GM18873 (cell line): ENCODE measurements at regions not wholly inside any gene's neighbourhood (a gene's known extent, or its start where the extent isn't known, plus 50 kb on each side); places are given as distances from the start of the nearest gene placed in this dataset.

ENCODE experiments used
- ATAC-seq: cut with Tn5 transposase; IDR thresholded peaks from one replicate; pipeline ENCODE4 v1.9.1; 2021; ENCODE audit warnings: mild to moderate bottlenecking, moderate library complexity, moderate number of reproducible peaks; ENCODE audit not compliant: unreplicated experiment, low FRiP score

GRCh38 chr12:126191031-126191891, 1126.0 kb downstream of the AACS start:
- no peak for ATAC-seq

DNA sequence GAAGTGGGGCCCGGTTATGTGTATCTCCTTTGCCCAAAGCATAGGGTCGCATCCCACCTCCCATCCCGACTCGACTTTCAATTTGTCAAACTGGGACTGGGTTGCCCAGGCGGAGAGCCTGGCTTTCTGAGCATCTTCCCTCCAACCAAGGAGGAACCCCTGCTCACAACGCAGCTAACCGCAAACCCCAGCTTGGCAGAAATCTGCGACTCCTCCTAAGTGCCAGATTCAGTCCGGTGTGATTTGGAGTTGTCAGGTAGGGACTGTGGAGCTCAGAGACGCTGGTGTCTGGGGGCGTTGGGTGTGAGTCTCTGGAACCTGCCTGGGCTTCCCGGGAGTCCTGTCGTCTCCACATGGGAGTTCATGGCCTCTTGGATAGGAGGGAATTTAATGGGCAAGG, 1126.7 kb downstream of the AACS start:
- no peak for ATAC-seq

- no peak for ATAC-seq
Observed at GRCh38 chr12:126193190-126193589, 1128.0 kb downstream of the AACS start.

DNA sequence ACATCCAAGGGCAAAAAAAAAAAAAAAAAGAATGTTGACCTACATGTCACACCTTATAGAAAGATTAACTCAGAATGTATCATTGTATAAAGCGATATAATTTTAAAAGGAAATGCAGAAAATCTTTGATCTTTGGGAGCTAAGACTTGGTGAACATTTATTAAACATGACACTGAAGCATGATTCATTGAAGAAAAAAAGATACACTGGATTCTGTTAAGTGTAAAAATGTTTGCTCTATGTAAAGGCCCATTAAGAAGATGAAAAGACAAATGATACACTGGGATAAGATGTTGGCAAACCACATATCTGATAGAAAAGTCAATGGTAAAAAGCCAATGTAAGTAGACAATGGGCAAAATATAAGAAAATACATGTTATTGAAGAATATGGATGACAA, 1131.0 kb downstream of the AACS start:
- no peak for ATAC-seq

DNA sequence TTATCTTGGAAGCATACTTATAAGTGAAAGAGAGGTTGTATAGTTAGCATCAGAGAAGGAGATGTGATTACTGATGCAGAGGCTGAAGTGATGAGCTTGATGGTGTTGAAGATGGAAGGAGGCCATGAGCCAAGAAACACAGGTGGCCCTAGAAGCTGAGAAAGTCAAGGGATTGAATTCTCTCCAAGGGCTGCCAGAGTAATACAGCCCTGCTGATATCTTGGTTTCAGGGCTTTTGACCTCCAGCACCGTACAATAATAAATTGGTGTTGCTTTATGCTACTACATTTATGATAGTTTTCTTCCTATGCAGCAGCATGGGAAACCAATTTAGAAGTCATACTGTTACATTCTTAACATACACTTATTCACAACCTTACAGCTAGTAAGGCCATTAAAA, 1133.3 kb downstream of the AACS start:
- no peak for ATAC-seq

- no peak for ATAC-seq
Observed at GRCh38 chr12:126198966-126199692, 1133.9 kb downstream of the AACS start.

GRCh38 chr12:126201981-126202537, 1136.8 kb downstream of the AACS start:
- no peak for ATAC-seq

DNA sequence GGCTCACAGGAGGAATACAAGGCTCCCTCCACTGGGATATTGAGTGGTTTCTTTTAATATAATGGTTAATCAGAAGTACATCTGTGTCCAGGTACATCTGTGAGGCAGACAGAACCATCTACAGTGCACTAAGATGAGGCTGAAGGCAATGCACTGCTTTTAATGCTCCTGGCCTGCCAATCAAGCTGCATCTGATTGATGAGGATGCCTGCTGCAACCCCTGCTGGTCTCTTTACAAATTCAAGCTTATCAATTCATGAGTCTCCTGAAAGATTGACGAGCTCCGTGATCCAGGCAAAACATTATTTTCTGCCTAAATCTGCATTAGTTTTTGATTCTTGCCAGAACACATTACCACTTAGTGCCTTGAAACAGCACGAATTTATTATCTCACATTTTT, 1139.1 kb downstream of the AACS start:
- ATAC-seq, result no peak

- no peak for ATAC-seq
Observed at GRCh38 chr12:126210026-126210425, 1144.8 kb downstream of the AACS start.

DNA sequence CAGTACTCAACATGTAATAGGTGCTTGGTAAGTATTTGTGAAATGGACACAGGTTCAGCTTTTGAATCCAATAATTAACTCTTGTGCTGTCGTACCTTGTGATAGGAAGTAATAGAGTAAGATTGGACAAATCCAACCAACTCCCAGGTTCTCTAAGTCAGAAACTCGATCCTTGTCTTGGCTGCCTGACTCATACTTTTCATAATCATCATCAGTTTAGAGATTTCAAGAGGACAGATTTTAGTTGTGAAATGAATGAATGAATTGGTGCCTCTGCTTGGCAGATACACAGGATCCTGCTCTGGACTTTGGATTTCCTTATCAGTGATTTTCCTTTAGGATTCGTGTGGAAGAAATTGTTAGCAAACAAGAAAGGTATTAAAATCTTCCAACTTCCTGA, 1145.2 kb downstream of the AACS start:
- no peak for ATAC-seq

GRCh38 chr12:126212824-126213223, 1147.6 kb downstream of the AACS start:
- ATAC-seq, result no peak

GRCh38 chr12:126218697-126219096, 1153.5 kb downstream of the AACS start:
- no peak for ATAC-seq

GRCh38 chr12:126219139-126219538, 1153.9 kb downstream of the AACS start:
- ATAC-seq, result no peak

DNA sequence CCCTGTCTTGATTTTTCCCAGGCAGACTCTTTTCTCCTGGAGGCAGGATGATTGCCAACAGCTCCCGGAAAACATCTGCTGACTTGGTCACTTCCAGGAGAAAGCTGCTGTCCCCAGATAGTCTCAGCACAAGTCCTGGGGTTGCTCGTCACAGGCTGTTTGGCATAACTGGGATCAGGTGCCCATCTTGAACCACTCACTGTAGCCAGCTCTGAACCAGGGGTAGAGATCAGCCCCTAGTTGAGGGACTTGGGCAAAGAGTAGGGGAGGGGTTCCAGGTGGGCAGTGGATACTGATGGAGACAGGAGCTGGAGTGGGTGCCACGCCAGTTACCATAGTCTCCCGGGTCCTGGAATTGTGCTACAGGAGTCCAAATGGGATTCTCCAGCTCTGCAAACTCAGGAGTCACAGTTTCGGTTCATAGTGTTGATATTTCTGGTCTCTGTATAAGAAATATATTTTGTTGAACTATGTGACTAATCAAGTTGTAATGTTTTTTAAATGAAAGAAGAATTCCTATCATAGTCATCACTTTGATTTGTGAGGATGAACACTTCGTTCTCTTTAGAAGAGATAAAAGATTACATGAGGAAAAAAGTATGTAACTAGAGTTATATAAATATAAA, 1154.5 kb downstream of the AACS start:
- ATAC-seq, result no peak

DNA sequence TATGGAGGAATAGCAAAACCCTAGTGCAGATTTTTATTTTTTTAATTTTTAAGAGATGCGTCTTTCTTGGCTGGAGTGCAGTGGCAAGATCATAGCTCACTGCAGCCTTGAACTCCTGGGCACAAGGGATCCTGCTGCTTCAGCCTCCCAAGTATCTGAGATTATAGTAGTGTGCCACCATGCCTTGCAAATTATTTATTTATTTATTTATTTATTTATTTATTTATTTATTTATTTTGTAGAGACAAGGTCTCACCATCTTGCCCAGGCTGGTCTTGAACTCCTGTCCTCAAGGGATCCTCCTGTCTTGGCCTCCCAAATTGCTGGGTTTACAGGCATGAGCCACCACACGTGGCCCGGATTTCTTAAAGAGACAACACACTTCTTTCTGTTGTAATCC, 1158.8 kb downstream of the AACS start:
- no peak for ATAC-seq

DNA sequence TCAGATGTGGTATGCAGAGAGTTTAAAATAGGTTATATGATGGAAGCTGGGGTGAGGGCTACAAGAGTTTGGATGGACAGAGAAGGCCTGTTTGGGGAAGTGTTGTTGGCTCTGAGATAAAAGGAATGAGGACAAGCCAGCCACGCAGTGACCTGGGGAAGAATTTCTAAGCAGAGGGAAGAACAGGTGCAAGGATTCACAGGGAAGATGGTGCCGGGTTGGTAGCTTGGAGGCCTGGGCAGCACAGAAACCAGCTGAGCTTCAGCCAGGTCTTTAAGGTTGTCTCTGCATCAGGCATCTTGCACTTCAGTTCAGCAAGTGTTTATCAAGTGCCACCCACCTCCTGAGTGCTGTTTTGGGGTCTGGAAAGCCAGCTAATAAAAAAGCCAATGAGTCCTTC, 1163.7 kb downstream of the AACS start:
- ATAC-seq, result no peak

DNA sequence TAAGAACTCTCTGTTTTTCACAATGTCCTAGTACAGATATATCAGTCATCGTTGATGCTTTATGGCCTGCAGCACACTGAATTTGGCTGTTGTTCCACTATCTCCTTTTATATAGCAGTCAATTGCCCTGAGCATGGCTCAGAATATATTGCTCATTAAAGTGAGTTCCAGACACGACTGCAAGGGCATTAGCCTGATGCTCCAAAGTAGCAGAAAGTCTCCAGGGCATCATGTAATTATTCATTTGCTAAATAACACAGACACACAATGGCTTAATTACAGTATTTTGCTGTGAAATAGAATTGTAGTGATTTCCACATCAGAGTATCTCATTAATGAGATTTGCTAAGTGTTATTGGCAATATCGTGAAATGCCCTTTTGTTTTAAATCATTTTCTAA, 1167.5 kb downstream of the AACS start:
- no peak for ATAC-seq

- no peak for ATAC-seq
Observed at GRCh38 chr12:126233625-126234024, 1168.4 kb downstream of the AACS start.

DNA sequence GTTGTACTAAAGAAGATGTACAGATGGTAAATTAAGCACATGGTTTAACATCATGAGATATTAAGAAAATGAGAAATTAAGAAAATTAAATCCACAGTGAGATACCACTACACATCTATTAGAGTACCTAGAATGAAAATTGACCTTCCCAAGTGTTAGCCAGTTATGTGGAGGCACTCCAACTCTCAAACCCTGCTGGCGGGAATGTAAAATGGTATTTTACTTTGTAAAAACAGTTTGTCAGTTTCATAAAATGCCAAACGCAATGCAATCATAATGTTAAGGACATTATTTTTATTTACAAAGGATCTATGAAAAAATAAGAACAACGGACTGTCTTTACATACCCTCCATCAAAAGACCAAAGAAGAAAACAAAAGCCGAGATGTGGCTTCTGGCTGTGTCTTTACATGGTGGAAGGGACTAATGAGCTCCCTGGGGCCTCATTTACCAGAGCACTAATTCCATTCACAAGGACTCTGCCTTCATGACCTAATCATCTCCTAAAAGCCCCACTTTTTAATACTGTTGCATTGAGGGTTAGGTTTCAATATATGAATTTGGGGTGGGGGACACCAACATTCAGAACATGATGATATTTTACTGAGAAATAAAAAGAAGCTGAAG, 1178.7 kb downstream of the AACS start:
- ATAC-seq, result no peak

DNA sequence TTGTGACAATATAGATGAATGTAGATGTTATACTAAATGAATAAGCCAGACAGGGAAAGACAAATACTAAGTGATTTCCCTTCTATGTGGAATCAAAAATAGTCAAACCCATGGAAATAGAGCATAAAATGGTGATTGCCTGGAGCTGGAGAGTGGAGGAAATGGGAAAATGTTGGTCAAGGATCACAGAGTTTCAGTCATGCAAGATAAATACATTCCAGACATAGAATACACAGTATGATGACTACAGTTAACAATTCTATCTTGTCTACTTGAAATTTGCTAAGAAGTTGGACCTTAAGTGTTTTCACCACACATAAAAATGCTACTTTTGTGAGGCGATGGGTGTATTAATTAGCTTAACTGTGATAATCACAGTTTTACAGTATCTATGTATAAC, 1182.7 kb downstream of the AACS start:
- ATAC-seq, result no peak
